Fibroblast of pulmonary artery (primary cell): ENCODE measurements at regions not wholly inside any gene's neighbourhood (a gene's known extent, or its start where the extent isn't known, plus 50 kb on each side); places are given as distances from the start of the nearest gene placed in this dataset.

Source experiments
- DNase-seq: peaks from one replicate; pipeline ENCODE4 v3.0.0-alpha.2; 2010; ENCODE audit warnings: low read depth
- H3K4me3 ChIP-seq: replicated peaks from 2 replicates; pipeline ENCODE4 v1.5.1; 2011; ENCODE audit warnings: low read depth, mild to moderate bottlenecking, control low read depth, low read length, moderate library complexity
- CTCF ChIP-seq: IDR thresholded peaks from 2 replicates; pipeline ENCODE4 v1.5.1; 2011; ENCODE audit warnings: mild to moderate bottlenecking, control low read depth, low read length, inconsistent platforms; ENCODE audit errors: missing control alignments

DNA sequence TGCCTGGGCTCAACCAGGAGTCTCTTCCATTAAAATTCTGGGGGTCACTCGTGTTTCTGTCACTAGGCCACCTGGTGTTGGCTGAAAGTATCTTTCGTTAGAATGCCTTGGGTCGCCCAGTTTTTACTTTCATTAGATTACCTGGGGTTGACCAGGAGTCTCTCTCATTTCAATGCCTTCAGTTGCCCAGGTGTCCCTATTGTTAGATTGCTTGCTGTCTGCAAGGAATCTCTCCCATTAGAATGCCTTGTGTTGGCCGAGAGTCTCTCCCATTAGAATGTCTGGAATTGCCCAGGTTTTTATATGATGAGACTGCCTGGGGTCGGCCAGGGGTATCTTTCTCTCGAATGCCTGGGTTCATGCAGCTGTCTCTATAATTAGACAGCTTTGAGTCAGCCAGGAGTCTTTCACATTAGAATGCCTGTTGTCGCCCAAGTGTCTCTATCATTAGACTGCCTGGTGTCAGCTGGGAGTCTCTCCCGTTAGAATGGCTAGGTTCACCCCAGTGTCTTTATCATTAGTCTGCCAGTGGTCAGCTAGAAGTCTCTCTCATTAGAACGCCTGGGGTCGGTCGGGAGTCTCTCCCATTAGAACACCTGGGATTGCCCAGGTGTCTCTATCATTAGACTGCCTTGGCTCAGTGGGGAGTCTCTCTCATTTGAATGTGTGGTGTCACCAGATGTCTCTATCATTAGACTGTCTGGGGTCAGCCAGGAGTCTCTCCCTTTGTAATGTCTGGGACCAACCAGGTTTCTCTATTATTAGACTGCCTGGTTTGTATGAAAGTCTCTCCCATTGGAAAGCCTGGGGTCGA lies 1446.8 kb downstream of the UQCRFS1 start:
- no peak for TF ChIP-seq CTCF
- H3K4me3 ChIP-seq, result no peak overlapping the region
- no peak for DNase-seq

DNA sequence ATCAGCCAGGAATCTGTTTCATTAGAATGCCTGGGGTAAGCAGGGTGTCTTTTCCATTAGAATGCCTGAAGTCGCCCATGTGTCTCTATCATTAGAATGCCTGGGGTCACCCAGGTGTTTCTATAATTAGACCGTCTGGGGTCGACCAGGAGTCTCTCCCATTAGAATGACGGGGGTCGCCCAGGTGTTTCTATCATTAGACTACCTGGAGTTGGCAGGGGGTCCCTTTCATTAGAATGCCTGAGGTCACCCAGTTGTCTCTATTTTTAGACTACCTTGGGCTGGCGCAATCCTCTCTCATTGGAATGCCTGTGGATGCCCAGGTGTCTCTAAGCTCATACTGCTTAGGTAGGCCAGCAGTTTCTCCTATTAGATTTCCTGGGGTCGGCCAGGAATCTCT lies 1447.6 kb downstream of the UQCRFS1 start:
- no peak overlapping the region for H3K4me3 ChIP-seq
- no peak for DNase-seq
- TF ChIP-seq CTCF, result no peak

GRCh38 chr19:27764186-27764804 lies 1448.7 kb downstream of the UQCRFS1 start:
- TF ChIP-seq CTCF, result no peak
- no peak overlapping the region for H3K4me3 ChIP-seq
- DNase-seq, result no peak

GRCh38 chr19:27762933-27763332 lies 1450.0 kb downstream of the UQCRFS1 start:
- TF ChIP-seq CTCF, result no peak
- no peak for DNase-seq
- no peak overlapping the region for H3K4me3 ChIP-seq

DNA sequence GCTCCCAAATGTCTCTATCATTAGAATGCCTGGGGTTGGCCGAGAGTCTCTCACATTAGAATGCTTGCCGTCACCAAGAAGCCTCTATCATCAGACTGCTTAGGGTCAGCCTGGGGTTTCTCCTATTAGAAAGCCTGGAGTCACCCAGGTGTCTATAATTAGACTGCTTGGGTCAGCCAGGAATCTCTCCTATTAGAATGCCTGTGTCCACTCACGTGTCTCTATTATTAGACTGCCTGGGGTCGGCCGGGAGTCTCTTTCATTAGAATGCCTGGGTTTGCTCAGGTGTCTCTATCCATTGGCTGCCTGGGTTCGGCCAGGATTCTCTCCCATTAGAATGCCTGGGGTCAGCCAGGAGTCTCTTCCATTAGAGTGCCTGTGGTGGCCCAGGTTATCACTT lies 1453.1 kb downstream of the UQCRFS1 start:
- no peak for TF ChIP-seq CTCF

DNA sequence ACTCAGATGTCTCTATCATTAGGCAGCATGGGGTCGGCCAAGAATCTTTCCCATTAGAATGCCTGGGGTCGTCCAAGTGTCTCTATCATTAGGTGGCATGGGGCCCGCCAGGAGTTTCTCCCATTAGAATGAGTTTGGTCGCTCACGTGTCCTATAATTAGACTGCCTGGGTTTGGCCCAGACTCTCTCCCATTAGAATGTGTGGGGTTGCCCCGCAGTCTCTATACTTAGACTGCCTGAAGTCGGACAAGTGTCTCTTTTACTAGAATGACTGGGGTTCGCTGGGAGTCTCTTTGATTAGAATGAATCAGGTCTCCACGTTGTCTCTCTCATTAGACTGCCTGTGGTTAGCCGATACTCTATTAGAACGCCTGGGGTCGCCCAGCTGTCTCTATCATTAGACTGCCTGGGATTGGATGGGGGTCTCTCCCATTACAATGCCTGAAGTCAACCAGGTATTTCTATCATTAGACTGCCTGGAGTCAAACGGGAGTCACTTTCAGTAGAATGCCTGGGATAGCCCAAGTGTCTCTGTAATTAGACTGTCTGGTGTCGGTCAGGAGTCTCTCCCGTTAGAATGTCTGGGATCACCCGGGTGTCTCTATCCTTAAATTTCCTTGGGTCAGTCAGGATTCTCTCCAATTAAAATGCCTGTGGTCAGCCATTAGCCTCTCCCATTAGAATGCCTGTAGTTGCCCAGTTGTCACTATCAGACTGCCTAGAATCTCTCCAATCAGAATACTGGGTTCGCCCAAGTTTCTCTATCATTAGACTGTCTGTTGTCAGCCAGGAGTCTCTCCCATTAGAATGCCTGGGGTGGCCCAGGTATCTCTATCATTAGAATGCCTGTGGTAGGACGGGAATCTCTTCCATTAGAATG lies 1454.1 kb downstream of the UQCRFS1 start:
- DNase-seq, result no peak
- no peak overlapping the region for H3K4me3 ChIP-seq
- no peak for TF ChIP-seq CTCF

More for the DNA sequence above, 1453.1 kb downstream of the UQCRFS1 start:
- no peak overlapping the region for H3K4me3 ChIP-seq
- DNase-seq, result no peak
